ENCODE measurements at regions not wholly inside any gene's neighbourhood (a gene's known extent, or its start where the extent isn't known, plus 50 kb on each side); places are given as distances from the start of the nearest gene placed in this dataset.

GRCh38 chr10:120732643-120733313, 118.4 kb upstream of the WDR11 start:
- intact Hi-C loops (cut with micrococcal nuclease; ENCODE audit: unreplicated experiment) (loop anchor here (10.0 kb wide), 1 partner anchor 508 kb away; no protein-coding TSS in a partner anchor), in situ Hi-C loops (cut with MboI) (no loop called here)
- SMC1A ChIA-PET (ENCODE audit: uncharacterized antibody, unreplicated experiment): interaction anchor here (0.9 kb wide), 1 partner anchor 309 kb away, joined by 3 read pairs; no protein-coding TSS in a partner anchor
- H3K9me3 ChIP-seq (replicated peaks; ENCODE audit: control insufficient read depth, insufficient read depth, low read length): no peaks in the 10 kb centered on the region
- no peaks in the 10 kb centered on the region for H4K20me1 ChIP-seq (ENCODE audit: control insufficient read depth, insufficient read depth)
- FAIRE-seq (no peak), ATAC-seq (no peak), DNase-seq (ENCODE audit: low read depth, low spot score) (no peak)
- H3K79me2 ChIP-seq (ENCODE audit: control insufficient read depth, insufficient read depth, low read length): no peaks in the 10 kb centered on the region
- H3K4me3 ChIP-seq: no peak overlapping the region
- CTCF ChIA-PET: no interaction called here
- no peak overlapping the region for H3K9ac ChIP-seq (ENCODE audit: control insufficient read depth, insufficient read depth, low read length)
- no peak overlapping the region for H3K27ac ChIP-seq (ENCODE audit: control insufficient read depth, insufficient read depth)
- RAD21 ChIA-PET (ENCODE audit: unreplicated experiment): no interaction called here
- no peak for TF ChIP-seq PAX8 (IDR thresholded peaks at IDR 0.05)
- TF ChIP-seq ZNF24 (IDR thresholded peaks at IDR 0.05): no peak
- no peak for TF ChIP-seq GATAD2B (conservative IDR thresholded peaks at IDR 0.05; ENCODE audit: low read depth)
- no peak for TF ChIP-seq SMARCA5 (IDR thresholded peaks at IDR 0.05)
- TF ChIP-seq CREB1 (IDR thresholded peaks at IDR 0.05; ENCODE audit: low read depth): no peak
- no peak for TF ChIP-seq TBL1XR1 (IDR thresholded peaks at IDR 0.05; ENCODE audit: low read depth, low read length)
- TF ChIP-seq ASH2L (IDR thresholded peaks at IDR 0.05; ENCODE audit: borderline replicate concordance, low read depth): no peak
- TF ChIP-seq EP300 (IDR thresholded peaks at IDR 0.05; ENCODE audit: borderline replicate concordance in 1 of 2, control insufficient read depth in 1 of 2, low read depth in 2 of 2, low read length in 2 of 2): no peak
- no peak for TF ChIP-seq PML (IDR thresholded peaks at IDR 0.05; ENCODE audit: low read length)
- no peak for TF ChIP-seq ESRRA (IDR thresholded peaks at IDR 0.05; ENCODE audit: low read length)
- no peak for TF ChIP-seq STAT1 (conservative IDR thresholded peaks at IDR 0.05)
- TF ChIP-seq TAF1 (IDR thresholded peaks at IDR 0.05; ENCODE audit: borderline replicate concordance, low read depth, low read length): no peak
- H3K36me3 ChIP-seq (ENCODE audit: control insufficient read depth in 2 of 2, insufficient read depth in 2 of 2, low read length in 1 of 2): no peaks in the 10 kb centered on the region
- no peak overlapping the region for H3K4me2 ChIP-seq (ENCODE audit: control insufficient read depth, insufficient read depth)
- WGBS (ENCODE audit: insufficient coverage, insufficient replicate concordance, low lambda C conversion rate, missing lambda C conversion rate): 73% methylated on average over 4 of the region's 4 CpGs
- H3K27me3 ChIP-seq (replicated peaks in 1 of 2; ENCODE audit: control insufficient read depth in 2 of 2, insufficient read depth in 2 of 2, low read length in 1 of 2): no peaks in the 10 kb centered on the region
- no peaks in the 10 kb centered on the region for H3K4me1 ChIP-seq (ENCODE audit: control insufficient read depth, insufficient read depth, low read length)
- no peak overlapping the region for H2AFZ ChIP-seq (ENCODE audit: control insufficient read depth, low read depth, low read length)
- BruUV-seq (replicated peaks): no TSS peak
- POLR2A ChIA-PET: no interaction called here

Measured in GM12878 (cell line).